ENCODE measurements at regions not wholly inside any gene's neighbourhood (a gene's known extent, or its start where the extent isn't known, plus 50 kb on each side); places are given as distances from the start of the nearest gene placed in this dataset.

- DNase-seq = no peak
- H3K27ac ChIP-seq = no peak overlapping the region
- no peaks in the 10 kb centered on the region for H3K9me3 ChIP-seq
- no peaks in the 10 kb centered on the region for H3K36me3 ChIP-seq
- intact Hi-C loops (cut with DNase I) = no loop called here
- no peak overlapping the region for H3K4me3 ChIP-seq
- TF ChIP-seq, protein P1, sequence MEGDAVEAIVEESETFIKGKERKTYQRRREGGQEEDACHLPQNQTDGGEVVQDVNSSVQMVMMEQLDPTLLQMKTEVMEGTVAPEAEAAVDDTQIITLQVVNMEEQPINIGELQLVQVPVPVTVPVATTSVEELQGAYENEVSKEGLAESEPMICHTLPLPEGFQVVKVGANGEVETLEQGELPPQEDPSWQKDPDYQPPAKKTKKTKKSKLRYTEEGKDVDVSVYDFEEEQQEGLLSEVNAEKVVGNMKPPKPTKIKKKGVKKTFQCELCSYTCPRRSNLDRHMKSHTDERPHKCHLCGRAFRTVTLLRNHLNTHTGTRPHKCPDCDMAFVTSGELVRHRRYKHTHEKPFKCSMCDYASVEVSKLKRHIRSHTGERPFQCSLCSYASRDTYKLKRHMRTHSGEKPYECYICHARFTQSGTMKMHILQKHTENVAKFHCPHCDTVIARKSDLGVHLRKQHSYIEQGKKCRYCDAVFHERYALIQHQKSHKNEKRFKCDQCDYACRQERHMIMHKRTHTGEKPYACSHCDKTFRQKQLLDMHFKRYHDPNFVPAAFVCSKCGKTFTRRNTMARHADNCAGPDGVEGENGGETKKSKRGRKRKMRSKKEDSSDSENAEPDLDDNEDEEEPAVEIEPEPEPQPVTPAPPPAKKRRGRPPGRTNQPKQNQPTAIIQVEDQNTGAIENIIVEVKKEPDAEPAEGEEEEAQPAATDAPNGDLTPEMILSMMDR (IDR thresholded peaks at IDR 0.05) = no peak
- H3K27me3 ChIP-seq = no peaks in the 10 kb centered on the region
- no peaks in the 10 kb centered on the region for H3K4me1 ChIP-seq
- no peak overlapping the region for H3K9ac ChIP-seq (ENCODE audit: low read depth in 2 of 2, low read length in 2 of 2)
Measured at GRCh38 chr3:187941848-187942194, 196.6 kb upstream of the BCL6 start.

DNA sequence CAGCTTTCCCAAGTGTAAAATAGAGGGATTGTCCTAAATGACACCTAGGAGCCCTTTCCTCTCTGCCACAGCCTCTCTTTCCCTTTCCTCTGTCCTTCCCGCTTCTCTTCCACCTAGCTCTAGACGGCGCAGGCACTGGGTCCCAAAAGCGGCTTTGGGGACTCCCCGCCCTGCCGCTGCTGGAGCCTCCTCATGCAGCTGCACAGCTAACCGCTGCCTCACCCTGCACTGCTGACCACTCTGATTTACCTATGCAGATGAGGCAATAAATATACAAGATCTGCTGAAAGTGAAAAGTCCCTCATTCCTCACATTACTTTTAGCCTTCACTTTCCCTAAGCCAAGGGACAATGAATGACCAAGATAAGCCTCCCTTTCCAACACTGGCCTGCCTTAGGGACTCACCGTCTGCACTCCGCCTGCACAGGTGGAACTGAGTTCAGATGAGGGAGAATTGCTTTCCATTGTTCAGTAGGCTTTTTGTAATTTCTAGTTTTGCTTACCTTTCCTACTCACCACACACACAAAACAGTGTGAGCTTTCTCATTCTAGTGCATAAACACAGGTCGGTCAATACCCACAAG, 197.5 kb upstream of the BCL6 start:
- H3K27me3 ChIP-seq = no peaks in the 10 kb centered on the region
- H3K4me1 ChIP-seq = no peaks in the 10 kb centered on the region
- TF ChIP-seq, protein P1 (IDR thresholded peaks at IDR 0.05) = no peak
- intact Hi-C loops (cut with DNase I) = no loop called here
- no peaks in the 10 kb centered on the region for H3K36me3 ChIP-seq
- no peaks in the 10 kb centered on the region for H3K9me3 ChIP-seq
- H3K9ac ChIP-seq (ENCODE audit: low read depth in 2 of 2, low read length in 2 of 2) = no peak overlapping the region
- no peak for DNase-seq
- no peak overlapping the region for H3K4me3 ChIP-seq
- H3K27ac ChIP-seq = no peak overlapping the region

- Histone ChIP-seq H3K4me3 (no peak overlapping the region), H3K27ac (no peak overlapping the region), H3K27me3 (no peaks in the 10 kb centered on the region), H3K36me3 (no peaks in the 10 kb centered on the region), H3K4me1 (no peaks in the 10 kb centered on the region), H3K9me3 (no peaks in the 10 kb centered on the region), H3K9ac (ENCODE audit: low read depth in 2 of 2, low read length in 2 of 2) (no peak overlapping the region)
- TF ChIP-seq, protein P1 (IDR thresholded peaks at IDR 0.05) = no peak
- DNase-seq = no peak
- intact Hi-C loops (cut with DNase I) = no loop called here
Measured at GRCh38 chr3:187943677-187944389, 198.6 kb upstream of the BCL6 start.

DNA sequence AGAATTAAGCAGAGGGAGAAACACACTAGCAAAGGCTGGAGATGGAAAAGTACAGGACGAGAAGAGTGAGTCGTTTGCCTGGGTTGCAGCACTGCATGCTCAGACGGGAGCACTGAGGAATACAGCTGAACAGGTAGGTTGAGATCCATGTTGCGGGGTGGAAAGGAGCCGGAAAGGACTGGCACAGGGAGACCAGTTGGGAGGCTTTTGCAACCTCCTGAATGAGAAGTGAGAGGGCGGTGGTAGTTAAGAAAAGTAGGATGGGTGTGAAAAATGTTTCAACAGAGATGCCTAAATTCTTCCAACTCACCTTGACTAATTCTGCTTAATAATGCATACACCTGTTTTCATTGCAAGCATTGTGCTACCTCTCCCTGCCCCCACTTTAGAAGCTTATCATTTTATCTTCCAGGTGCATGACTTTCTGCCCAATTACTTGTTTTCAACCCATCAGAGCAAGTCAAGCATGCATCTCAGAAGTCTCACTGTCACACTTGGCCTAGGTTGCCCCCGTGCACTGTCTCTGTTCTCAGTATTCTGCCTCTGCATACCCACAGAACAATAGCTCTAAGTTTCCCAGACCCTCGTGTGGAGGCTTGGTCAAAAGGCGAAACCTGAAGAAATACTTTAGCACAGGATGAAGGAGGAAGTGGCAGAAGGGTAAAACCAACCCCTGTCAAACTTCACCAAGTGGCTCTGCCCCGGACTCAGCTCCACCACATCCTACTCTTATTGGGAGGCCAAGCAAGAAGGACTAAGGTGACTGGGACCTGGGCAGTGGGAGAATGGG, 199.3 kb upstream of the BCL6 start:
- no peak overlapping the region for H3K9ac ChIP-seq (ENCODE audit: low read depth in 2 of 2, low read length in 2 of 2)
- TF ChIP-seq, protein P1 (IDR thresholded peaks at IDR 0.05) = no peak
- H3K4me1 ChIP-seq = no peaks in the 10 kb centered on the region
- H3K36me3 ChIP-seq = no peaks in the 10 kb centered on the region
- H3K27ac ChIP-seq = no peak overlapping the region
- H3K4me3 ChIP-seq = no peak overlapping the region
- no peaks in the 10 kb centered on the region for H3K9me3 ChIP-seq
- no peaks in the 10 kb centered on the region for H3K27me3 ChIP-seq
- no peak for DNase-seq
- intact Hi-C loops (cut with DNase I) = no loop called here

GRCh38 chr3:187945374-187945773, 200.1 kb upstream of the BCL6 start:
- DNase-seq = no peak
- H3K36me3 ChIP-seq = no peaks in the 10 kb centered on the region
- H3K4me3 ChIP-seq = no peak overlapping the region
- no peaks in the 10 kb centered on the region for H3K4me1 ChIP-seq
- TF ChIP-seq, protein P1 (IDR thresholded peaks at IDR 0.05) = no peak
- intact Hi-C loops (cut with DNase I) = no loop called here
- no peaks in the 10 kb centered on the region for H3K9me3 ChIP-seq
- H3K9ac ChIP-seq (ENCODE audit: low read depth in 2 of 2, low read length in 2 of 2) = no peak overlapping the region
- H3K27me3 ChIP-seq = no peaks in the 10 kb centered on the region
- no peak overlapping the region for H3K27ac ChIP-seq

Data from colonic mucosa (tissue), 4 donors.